Activated T-cell treated with anti-CD3 and anti-CD28 coated beads, Interleukin-2, amount 50 U/mL, for 24 hours (primary cell): ENCODE measurements at regions not wholly inside any gene's neighbourhood (a gene's known extent, or its start where the extent isn't known, plus 50 kb on each side); places are given as distances from the start of the nearest gene placed in this dataset.
"Not testable (repeated sequence)": the region's sequence is repeated elsewhere in the genome, so short reads cannot be mapped to it uniquely, and the experiment has no call there.

Source experiments
- DNase-seq: peaks from one replicate; pipeline ENCODE4 v3.0.0-alpha.2; 2020
- H3K27ac Mint-ChIP-seq: 2 replicates; pipeline ENCODE4 v1.8.0; 2020; ENCODE audit warnings: mild to moderate bottlenecking, mixed read lengths
- H3K27me3 Mint-ChIP-seq: 2 replicates; pipeline ENCODE4 v1.8.0; 2020; ENCODE audit warnings: mixed read lengths
- H3K36me3 Mint-ChIP-seq: 2 replicates; pipeline ENCODE4 v1.8.0; 2020; ENCODE audit warnings: low read depth, mixed read lengths
- H3K4me1 Mint-ChIP-seq: 2 replicates; pipeline ENCODE4 v1.8.0; 2020; ENCODE audit warnings: low read depth, mixed read lengths
- H3K4me3 Mint-ChIP-seq: 2 replicates; pipeline ENCODE4 v1.8.0; 2020; ENCODE audit warnings: mild to moderate bottlenecking, moderate library complexity, mixed read lengths
- H3K9me3 Mint-ChIP-seq: 2 replicates; pipeline ENCODE4 v1.8.0; 2020; ENCODE audit warnings: mixed read lengths

DNA sequence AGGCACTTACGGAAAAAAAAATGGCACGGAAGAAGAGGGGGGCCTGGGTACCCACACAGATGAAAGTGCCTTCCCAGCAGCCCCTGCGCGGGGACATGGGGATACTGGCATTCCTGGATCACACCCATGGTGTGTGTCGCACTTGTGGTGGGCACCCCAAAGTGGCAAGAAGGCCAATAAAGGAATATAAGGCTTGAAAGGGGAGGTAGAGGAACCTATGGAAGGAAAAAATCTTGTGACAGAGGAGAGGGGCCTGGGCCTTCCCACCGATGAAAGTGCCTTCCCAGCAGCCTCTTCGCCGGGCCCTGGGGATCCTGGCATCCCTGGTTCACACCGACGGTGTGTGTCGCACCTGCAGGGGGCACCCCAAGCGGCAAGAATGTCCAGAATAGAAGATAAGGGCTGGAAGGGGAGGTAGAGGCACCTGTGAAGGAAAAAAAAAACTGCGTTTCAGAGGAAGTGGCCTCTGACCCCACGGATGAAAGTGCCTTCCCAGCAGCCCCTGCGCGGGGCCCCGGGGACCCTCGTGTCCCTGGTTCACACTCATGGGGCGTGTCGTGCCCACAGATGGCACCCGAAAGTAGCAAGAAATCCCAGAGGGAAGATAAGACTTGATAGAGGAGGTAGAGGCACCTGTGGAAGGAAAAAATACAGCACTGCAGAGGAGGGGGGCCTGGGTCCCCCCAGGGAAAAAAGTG lies 284.0 kb downstream of the ALG10 start:
- Mint-ChIP-seq H3K27me3 (no peaks in the 10 kb centered on the region), H3K36me3 (no peaks in the 10 kb centered on the region), H3K27ac (no peak overlapping the region), H3K9me3 (peaks cover 60% of the 10 kb centered on the region), H3K4me1 (no peaks in the 10 kb centered on the region), H3K4me3 (no peak overlapping the region)
- DNase-seq, result no peak

DNA sequence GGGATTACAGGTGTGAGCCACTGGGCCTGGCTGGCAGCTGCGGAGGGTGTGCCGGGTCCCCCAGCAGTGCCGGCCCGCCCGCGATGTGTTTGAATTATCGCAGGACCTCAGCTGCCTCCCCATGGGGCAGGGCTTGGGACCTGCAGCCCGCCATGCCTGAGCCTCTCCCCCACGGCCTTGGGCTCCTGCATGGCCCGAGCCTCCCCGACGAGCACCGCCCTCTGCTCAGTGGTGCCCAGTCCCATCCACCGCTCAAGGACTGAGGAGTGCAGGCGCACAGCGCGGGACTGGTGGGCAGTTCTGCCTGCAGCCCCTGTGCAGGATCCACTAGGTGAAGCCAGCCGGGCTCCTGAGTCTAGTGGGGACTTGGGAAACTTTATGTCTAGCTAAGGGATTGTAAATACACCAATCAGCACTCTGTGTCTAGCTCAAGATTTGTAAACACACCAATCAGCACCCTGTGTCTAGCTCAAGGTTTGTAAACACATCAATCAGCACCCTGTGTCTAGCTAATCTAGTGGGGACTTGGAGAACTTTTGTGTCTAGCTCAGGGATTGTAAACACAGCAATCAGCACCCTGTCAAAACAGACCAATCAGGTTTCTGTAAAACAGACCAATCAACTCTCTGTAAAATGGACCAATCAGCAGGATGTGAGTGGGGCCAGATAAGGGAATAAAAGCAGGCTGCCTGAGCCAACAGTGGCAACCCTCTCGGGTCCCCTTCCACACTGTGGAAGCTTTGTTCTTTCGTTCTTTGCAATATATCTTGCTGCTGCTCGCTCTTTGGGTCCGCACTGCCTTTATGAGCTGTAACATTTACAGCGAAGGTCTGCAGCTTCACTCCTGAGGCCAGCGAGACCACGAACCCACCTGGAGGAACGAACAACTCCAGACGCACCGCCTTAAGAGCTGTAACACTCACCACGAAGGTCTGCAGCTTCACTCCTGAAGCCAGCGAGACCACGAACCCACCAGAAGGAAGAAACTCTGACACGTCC lies 287.8 kb downstream of the ALG10 start:
- not testable (repeated sequence) for H3K4me1 Mint-ChIP-seq, H3K27ac Mint-ChIP-seq, H3K4me3 Mint-ChIP-seq, H3K27me3 Mint-ChIP-seq, DNase-seq, H3K36me3 Mint-ChIP-seq
- peaks cover 52% of the 10 kb centered on the region for H3K9me3 Mint-ChIP-seq

DNA sequence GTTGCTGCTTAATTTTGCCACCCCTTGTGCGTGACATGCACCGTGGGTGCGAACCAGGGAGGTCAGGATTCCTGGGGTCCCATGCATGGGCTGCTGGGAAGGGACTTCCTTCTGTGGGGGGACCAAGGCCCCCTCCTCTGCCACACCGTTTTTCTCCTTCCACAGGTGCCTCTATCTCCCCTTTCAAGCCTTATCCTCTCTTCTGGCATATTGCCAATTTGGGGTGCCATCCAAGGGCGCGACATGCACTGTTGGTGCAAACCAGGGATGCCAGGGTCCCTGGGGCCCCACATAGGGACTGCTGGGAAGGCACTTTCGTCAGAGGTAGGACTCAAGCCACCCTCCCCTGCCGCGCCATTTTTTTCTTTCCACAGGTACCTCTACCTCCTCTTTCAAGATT lies 289.0 kb downstream of the ALG10 start:
- H3K4me3 Mint-ChIP-seq, result no peak overlapping the region
- H3K4me1 Mint-ChIP-seq, result no peaks in the 10 kb centered on the region
- no peaks in the 10 kb centered on the region for H3K27me3 Mint-ChIP-seq
- H3K27ac Mint-ChIP-seq, result no peak overlapping the region
- H3K9me3 Mint-ChIP-seq, result peaks cover 52% of the 10 kb centered on the region
- peaks cover 4% of the 10 kb centered on the region for H3K36me3 Mint-ChIP-seq
- DNase-seq, result no peak

DNA sequence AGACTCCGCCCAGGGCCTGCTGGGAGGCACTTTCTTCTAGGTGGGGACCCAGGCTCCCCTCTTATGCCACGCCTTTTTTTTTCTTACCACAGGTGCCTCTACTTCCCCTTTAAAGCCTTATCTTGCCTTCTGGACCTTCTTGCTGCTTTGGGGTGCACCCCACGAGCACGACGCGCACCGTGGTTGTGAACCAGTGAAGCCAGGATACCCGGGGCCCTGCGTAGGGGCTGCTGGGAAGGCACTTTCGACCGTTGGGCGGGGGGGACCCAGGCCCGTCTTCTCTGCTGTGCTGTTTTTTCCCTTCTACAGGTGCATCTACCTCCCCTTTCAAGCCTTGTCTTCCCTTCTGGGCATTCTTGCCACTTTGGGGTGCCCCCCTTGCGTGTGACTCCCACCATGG lies 305.4 kb downstream of the ALG10 start:
- Mint-ChIP-seq H3K9me3 (peaks cover 64% of the 10 kb centered on the region), H3K4me1 (no peaks in the 10 kb centered on the region), H3K27ac (no peak overlapping the region), H3K27me3 (no peaks in the 10 kb centered on the region), H3K36me3 (peaks cover 2% of the 10 kb centered on the region), H3K4me3 (no peak overlapping the region)
- no peak for DNase-seq

DNA sequence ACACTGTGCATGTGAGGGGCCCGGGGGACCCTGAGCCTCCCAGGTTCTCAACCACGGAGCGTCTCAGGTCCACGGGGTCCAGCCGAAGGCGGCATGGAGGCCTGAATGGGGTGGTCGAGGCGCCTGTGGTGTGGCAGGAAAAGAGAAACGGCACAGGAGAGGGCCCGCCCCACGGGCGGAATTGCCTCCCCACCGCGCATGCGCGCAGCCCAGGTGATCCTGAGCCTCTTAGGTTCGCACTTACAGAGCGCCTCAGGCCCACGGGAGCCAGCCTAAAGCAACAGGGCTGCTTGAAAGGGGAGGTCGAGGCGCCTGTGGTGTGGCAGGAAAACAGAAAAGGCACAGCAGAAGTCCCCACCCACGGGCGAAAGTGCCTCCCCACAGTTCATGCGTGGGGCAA lies 311.0 kb downstream of the ALG10 start:
- no peaks in the 10 kb centered on the region for H3K4me1 Mint-ChIP-seq
- no peaks in the 10 kb centered on the region for H3K27me3 Mint-ChIP-seq
- peaks cover 11% of the 10 kb centered on the region for H3K36me3 Mint-ChIP-seq
- no peak for DNase-seq
- peaks cover 23% of the 10 kb centered on the region for H3K9me3 Mint-ChIP-seq
- no peak overlapping the region for H3K27ac Mint-ChIP-seq
- no peak overlapping the region for H3K4me3 Mint-ChIP-seq

DNA sequence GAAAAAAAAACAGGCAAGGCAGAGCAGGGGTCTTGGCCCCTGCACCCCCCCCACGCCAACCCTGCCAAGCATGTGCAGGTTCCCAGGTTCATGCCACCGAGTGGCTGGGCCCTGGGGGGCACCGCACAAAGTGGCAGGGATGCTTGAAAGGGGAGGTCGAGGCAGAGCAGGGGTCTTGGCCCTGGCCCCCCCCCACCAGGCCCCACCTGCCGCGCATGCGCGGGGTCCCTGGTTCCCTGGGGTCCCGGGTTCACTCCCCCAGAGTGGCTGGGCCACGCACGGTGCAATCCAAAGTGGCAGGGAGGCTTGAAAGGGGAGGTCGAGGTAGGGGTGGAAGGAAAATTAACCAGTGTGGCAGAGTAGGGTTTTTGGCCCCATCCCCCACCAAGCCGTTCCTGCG lies 312.2 kb downstream of the ALG10 start:
- Mint-ChIP-seq H3K27me3 (no peaks in the 10 kb centered on the region), H3K4me3 (no peak overlapping the region), H3K9me3 (peaks cover 15% of the 10 kb centered on the region), H3K4me1 (no peaks in the 10 kb centered on the region), H3K36me3 (peaks cover 11% of the 10 kb centered on the region), H3K27ac (no peak overlapping the region)
- DNase-seq, result no peak

DNA sequence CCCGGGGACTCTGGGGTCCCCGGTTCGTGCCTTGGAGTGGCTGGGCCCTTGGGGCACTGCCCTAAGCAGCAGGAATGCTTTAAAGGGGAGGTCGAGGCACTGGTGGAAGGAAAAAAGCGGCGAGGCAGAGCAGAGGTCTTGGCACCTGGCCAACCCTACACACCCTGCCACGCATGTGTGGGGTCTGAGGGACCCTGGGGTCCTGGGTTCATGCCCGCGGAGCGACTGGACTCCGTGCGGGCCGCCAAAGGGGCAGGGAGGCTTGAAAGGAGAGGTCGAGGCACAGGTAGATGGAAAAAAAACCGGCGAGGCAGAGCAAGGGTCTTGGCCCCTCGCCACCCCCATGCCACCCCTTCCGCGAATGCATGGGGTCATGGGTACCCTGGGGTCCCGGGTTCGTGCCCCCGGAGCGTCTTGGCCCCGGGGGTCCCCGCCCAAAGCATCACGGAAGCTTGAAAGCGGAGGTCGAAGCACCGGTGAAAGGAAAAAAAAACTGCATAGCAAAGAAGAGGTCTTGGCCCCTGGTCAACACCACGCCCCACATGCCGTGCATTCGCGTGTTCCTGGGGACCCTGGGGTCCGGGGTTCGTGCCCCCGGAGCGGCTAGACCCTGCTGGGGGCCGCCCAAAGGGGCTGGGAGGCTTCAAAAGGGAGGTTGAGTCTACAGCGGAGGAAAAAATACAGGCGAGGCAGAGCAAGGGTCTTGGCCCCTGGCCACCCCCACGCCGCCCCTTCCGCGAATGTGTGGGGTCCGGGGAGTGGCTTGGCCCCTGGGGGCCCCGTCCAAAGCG lies 312.9 kb downstream of the ALG10 start:
- H3K36me3 Mint-ChIP-seq, result peaks cover 8% of the 10 kb centered on the region
- no peaks in the 10 kb centered on the region for H3K4me1 Mint-ChIP-seq

DNA sequence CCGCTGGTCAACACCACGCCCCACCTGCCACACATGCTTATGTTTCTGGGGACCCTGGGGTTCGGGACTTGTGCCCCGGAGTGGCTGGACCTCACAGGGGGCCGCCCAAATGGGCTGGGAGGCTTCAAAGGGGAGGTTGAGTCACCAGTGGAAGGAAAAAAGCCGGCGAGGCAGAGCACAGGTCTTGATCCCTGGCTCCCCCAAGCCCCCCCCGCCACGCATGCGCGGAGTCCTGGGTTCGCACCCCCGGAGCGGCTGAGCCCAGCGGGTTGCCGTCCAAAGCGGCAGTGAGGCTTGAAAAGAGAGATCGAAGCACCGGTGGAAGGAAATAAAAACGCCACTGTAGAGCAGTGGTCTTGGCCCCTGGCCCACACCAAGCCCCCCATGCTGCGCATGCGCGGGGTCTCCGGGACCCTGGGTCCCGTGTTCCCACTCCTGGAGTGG lies 313.5 kb downstream of the ALG10 start:
- Mint-ChIP-seq H3K9me3 (peaks cover 10% of the 10 kb centered on the region), H3K27ac (no peak overlapping the region), H3K4me1 (no peaks in the 10 kb centered on the region), H3K27me3 (no peaks in the 10 kb centered on the region), H3K4me3 (no peak overlapping the region), H3K36me3 (peaks cover 8% of the 10 kb centered on the region)
- DNase-seq, result no peak

More for the DNA sequence above, 312.9 kb downstream of the ALG10 start:
- Mint-ChIP-seq H3K9me3 (peaks cover 10% of the 10 kb centered on the region), H3K4me3 (no peak overlapping the region), H3K27me3 (no peaks in the 10 kb centered on the region), H3K27ac (no peak overlapping the region)
- DNase-seq, result no peak

DNA sequence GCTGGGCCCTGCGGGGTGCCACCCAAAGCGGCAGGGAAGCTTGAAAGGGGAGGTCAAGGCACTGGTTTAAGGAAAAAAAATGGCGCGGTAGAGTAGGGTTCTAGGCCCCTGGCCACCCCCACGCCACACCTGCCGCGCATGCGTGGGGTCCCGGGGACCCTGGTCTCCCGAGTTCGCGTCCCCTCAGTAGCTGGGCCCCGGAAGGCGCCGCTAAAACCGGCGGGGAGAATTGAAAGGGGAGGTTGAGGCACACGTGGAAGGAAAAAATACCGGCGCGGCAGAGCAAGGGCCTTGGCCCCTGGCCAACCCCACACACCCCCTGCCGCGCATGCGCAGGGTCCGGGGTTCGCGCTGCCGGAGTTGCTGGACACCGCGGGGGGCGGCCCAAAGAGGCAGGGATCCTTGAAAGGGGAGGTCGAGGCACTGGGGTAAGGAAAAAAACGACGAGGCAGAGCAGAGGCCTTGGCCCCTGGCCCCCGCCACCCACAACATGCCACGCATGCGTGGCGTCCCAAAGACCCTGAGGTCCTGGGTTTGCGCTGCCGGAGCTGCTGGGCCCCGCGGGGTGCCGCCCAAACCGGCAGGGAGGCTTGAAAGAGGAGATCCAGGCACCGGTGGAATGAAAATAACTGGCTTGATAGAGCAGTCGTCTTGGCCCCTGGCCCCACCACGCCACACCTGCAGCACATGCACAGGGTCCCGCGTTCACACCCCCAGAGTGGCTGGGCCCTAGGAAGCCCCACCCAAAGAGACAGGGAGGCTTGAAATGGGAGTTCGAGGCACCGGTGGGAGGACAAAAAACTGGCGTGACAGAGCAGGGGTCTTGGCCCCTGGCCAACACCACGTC lies 314.5 kb downstream of the ALG10 start:
- Mint-ChIP-seq H3K27me3 (no peaks in the 10 kb centered on the region), H3K4me1 (no peaks in the 10 kb centered on the region), H3K9me3 (peaks cover 8% of the 10 kb centered on the region), H3K36me3 (peaks cover 8% of the 10 kb centered on the region), H3K27ac (no peak overlapping the region), H3K4me3 (no peak overlapping the region)
- no peak for DNase-seq

DNA sequence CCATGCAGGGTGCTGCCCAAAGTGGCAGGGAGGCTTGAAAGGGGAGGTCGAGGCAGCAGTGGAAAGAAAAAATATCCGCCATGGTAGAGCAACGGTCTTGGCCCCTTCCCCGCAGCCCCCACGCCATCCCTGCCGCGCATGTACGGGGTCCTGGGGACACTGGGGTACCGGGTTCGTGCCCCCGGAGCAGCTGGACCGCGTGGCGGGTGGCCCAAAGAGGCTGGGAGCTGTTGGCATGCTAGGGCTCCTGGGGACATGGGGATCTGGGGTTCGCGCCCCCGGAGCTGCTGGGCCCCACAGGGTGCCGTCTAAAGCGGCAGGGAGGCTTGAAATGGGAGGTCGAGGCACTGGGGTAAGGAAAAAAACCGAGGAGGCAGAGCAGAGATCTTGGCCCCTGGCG lies 316.5 kb downstream of the ALG10 start:
- Mint-ChIP-seq H3K27me3 (no peaks in the 10 kb centered on the region), H3K4me1 (no peaks in the 10 kb centered on the region), H3K36me3 (peaks cover 8% of the 10 kb centered on the region), H3K4me3 (no peak overlapping the region), H3K9me3 (peaks cover 8% of the 10 kb centered on the region), H3K27ac (no peak overlapping the region)
- no peak for DNase-seq

DNA sequence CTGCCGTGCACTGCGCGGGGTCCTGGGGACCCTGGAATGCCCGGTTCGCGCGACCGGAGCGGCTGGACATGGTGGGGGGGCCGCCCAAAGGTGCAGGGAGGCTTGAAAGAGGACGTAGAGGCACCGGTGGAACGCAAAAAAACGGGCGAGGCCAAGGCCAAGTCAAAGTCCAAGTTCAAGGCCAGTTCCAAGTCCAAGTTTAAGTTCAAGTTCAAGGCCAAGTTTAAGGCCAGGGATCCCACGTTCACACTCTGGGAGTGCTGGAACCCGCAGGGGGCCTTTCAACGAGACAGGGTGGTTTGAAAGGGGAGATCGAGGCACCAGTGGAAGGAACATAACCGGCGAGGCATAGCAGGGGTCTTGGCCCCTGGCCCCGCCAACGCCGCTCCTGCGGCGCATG lies 317.6 kb downstream of the ALG10 start:
- Mint-ChIP-seq H3K9me3 (peaks cover 8% of the 10 kb centered on the region), H3K4me1 (no peaks in the 10 kb centered on the region), H3K27me3 (no peaks in the 10 kb centered on the region), H3K4me3 (no peak overlapping the region), H3K27ac (no peak overlapping the region), H3K36me3 (peaks cover 6% of the 10 kb centered on the region)
- no peak for DNase-seq

DNA sequence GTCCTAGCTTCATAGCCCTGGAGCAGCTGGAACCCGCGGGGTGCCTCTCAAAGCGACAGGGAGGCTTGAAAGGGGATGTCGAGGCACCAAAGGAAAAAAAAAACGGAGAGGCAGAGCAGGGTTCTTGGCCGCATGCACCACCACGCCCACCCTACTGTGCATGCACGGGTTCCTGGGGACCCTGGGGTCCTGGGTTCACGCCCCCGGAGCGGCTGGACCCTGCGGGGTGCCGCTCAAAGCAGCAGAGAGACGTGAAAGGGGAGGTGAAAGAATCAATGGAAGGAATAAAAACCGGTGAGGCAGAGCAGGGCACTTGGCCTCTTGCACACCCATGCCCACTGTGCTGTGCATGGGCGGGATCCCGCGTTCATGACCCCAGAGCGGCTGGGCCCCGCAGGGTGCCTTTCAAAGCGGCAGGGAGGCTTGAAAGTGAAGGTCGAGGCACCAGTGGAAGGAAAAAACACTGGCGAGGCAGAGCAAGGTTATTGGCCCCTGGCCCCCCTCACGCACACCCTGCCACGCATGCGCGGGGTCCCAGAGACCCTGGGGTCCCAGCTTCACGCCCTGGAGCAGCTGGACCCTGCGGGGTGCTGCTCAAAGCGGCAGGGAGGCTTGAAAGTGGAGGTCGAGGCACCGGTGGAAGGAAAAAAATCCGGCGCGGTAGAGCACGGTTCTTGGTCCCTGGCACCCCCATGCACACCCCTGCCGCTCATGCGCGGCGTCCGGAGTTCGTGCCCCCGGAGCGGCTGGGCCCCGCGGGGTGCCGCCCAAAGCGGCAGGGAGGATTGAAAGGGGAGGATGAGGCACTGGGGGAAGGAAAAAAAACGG lies 318.5 kb downstream of the ALG10 start:
- H3K36me3 Mint-ChIP-seq, result peaks cover 5% of the 10 kb centered on the region
- DNase-seq, result no peak
- peaks cover 8% of the 10 kb centered on the region for H3K9me3 Mint-ChIP-seq
- no peak overlapping the region for H3K27ac Mint-ChIP-seq
- no peaks in the 10 kb centered on the region for H3K27me3 Mint-ChIP-seq
- no peak overlapping the region for H3K4me3 Mint-ChIP-seq
- no peaks in the 10 kb centered on the region for H3K4me1 Mint-ChIP-seq

DNA sequence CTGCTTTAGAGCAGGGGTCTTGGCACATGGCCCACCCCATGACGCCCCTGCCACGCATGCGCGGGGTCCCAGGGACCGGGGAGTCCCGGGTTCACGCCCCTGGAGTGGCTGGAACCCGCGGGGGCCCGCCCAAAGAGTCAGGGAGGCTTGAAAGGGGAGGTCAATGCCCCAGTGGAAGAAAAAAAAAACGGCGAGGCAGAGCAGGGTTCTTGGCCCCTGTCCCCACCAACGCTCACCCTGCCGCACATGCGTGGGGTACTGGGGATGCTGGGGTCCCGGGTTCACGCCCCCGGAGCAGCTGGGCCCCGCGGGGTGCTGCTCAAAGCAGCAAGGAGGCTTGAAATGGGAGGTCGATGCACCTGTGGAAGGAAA lies 319.1 kb downstream of the ALG10 start:
- H3K9me3 Mint-ChIP-seq, result peaks cover 8% of the 10 kb centered on the region
- H3K36me3 Mint-ChIP-seq, result peaks cover 5% of the 10 kb centered on the region
- no peaks in the 10 kb centered on the region for H3K27me3 Mint-ChIP-seq
- H3K4me1 Mint-ChIP-seq, result no peaks in the 10 kb centered on the region
- DNase-seq, result no peak
- H3K4me3 Mint-ChIP-seq, result no peak overlapping the region
- H3K27ac Mint-ChIP-seq, result no peak overlapping the region
